Transverse colon (tissue), 4 donors: ENCODE measurements at regions not wholly inside any gene's neighbourhood (a gene's known extent, or its start where the extent isn't known, plus 50 kb on each side); places are given as distances from the start of the nearest gene placed in this dataset.

Experiments
- CTCF ChIP-seq, 5 experiments: fragments of 200-600 bp in 3 of 5; fragments of 450-650 bp in 2 of 5; sonication (generic) in 3 of 5; IDR thresholded peaks; 1 replicate in 2 of 5; 2 replicates in 3 of 5; pipeline ENCODE4 v1.5.1; 2016 to 2017; ENCODE audit warnings: antibody characterized with exemption in 5 of 5, inconsistent platforms in 3 of 5, mild to moderate bottlenecking in 2 of 5, moderate library complexity in 1 of 5
- POLR2A ChIP-seq: fragments of 450-650 bp; IDR thresholded peaks from one replicate; pipeline ENCODE4 v1.6.1; 2016; ENCODE audit warnings: antibody characterized with exemption, mild to moderate bottlenecking, moderate library complexity
- POLR2AphosphoS5 ChIP-seq, 3 donors: sonication (generic); formaldehyde crosslinking; IDR thresholded peaks; one replicate each; pipeline ENCODE4 v1.6.1; 2016; ENCODE audit warnings: antibody characterized with exemption in 3 of 3

GRCh38 chr12:105783983-105784947 lies 354.5 kb downstream of the NUAK1 start:
- TF ChIP-seq CTCF (IDR thresholded peaks at IDR 0.05) (no peak), POLR2A (no peak), POLR2AphosphoS5 (IDR thresholded peaks at IDR 0.05) (no peak)
